H1 (cell line): ENCODE measurements at regions not wholly inside any gene's neighbourhood (a gene's known extent, or its start where the extent isn't known, plus 50 kb on each side); places are given as distances from the start of the nearest gene placed in this dataset.
A peak's percentile ranks its signal among the peaks of the same experiment; 100 is the strongest.

Experiments
- CTCF ChIA-PET: fragments of 300-600 bp; sonication (Branson Sonifier 250); formaldehyde crosslinking; loops from one replicate; lab custom pipeline; 2021; ENCODE audit not compliant: partially characterized antibody; lab: Charles Lee
- POLR2A ChIA-PET: fragments of 300-600 bp; sonication (Branson Sonifier 250); formaldehyde crosslinking; loops from one replicate; lab custom pipeline; 2021; ENCODE audit warnings: inconsistent platforms; ENCODE audit not compliant: partially characterized antibody; lab: Charles Lee
- DNase-seq, 2 experiments: peaks; one replicate each; pipeline versions ENCODE4 v3.0.0 to v3.0.0-alpha.2; 2010 to 2022; ENCODE audit warnings: low spot score in 2 of 2, low read depth in 1 of 2, mixed read lengths in 1 of 2
- FAIRE-seq: peaks from 2 replicates; lab custom pipeline; 2011; peaks lifted over from hg19 to GRCh38; lab: Jason Lieb, UNC
- H2AFZ ChIP-seq: 2 replicates; pipeline ENCODE4 v1.8.1; 2012; ENCODE audit warnings: low read length, inconsistent platforms
- H2AK5ac ChIP-seq: 2 replicates; pipeline ENCODE4 v1.6.1; 2013; ENCODE audit warnings: low read depth, low read length
- H2BK120ac ChIP-seq: replicated peaks from 2 replicates; pipeline ENCODE3; 2013; ENCODE audit warnings: low read depth, low read length, inconsistent platforms
- H2BK12ac ChIP-seq: 2 replicates; pipeline ENCODE4 v1.6.1; 2013; ENCODE audit warnings: low read depth, low read length
- H2BK15ac ChIP-seq: 2 replicates; pipeline ENCODE4 v1.6.1; 2013; ENCODE audit warnings: low read length
- H2BK20ac ChIP-seq: 2 replicates; pipeline ENCODE4 v1.6.1; 2013; ENCODE audit warnings: low read length
- H2BK5ac ChIP-seq: 2 replicates; pipeline ENCODE4 v1.6.1; 2013; ENCODE audit warnings: low read depth, low read length
- H3K14ac ChIP-seq: 2 replicates; pipeline ENCODE4 v1.6.1; 2013; ENCODE audit warnings: inconsistent platforms; ENCODE audit not compliant: insufficient read length
- H3K18ac ChIP-seq: 2 replicates; pipeline ENCODE4 v1.6.1; 2013; ENCODE audit warnings: low read length; ENCODE audit errors: extremely low read depth
- H3K23ac ChIP-seq: 2 replicates; pipeline ENCODE4 v1.6.1; 2013; ENCODE audit warnings: inconsistent platforms; ENCODE audit not compliant: insufficient read length
- H3K23me2 ChIP-seq: 2 replicates; pipeline ENCODE4 v1.6.1; 2013; ENCODE audit warnings: low read depth, low read length
- H3K27ac ChIP-seq: 2 replicates; pipeline ENCODE4 v1.6.1; 2011; ENCODE audit warnings: low read depth, low read length, inconsistent platforms
- H3K27me3 ChIP-seq, 4 experiments: replicated peaks in 1 of 4; 1 replicate in 1 of 4; 2 replicates in 3 of 4; pipeline versions ENCODE4 v1.6.1 to v1.8.1; 2011 to 2013; ENCODE audit warnings: low read length in 3 of 4, mild to moderate bottlenecking in 3 of 4, inconsistent platforms in 2 of 4, mixed read lengths in 2 of 4, moderate library complexity in 1 of 4; ENCODE audit not compliant: control insufficient read depth in 3 of 4, insufficient read depth in 3 of 4; ENCODE audit errors: extremely low read depth in 1 of 4
- H3K36me3 ChIP-seq, 4 experiments: 2 replicates each; pipeline versions ENCODE4 v1.6.1 to v1.8.1; 2011 to 2013; ENCODE audit warnings: mild to moderate bottlenecking in 4 of 4, low read length in 3 of 4, moderate library complexity in 2 of 4, control low read depth in 1 of 4, inconsistent platforms in 1 of 4; ENCODE audit not compliant: insufficient read depth in 4 of 4, control insufficient read depth in 2 of 4
- H3K4ac ChIP-seq: replicated peaks from 2 replicates; pipeline ENCODE3; 2013; ENCODE audit warnings: low read length, low read depth, mixed read lengths, inconsistent platforms; ENCODE audit not compliant: insufficient read length
- H3K4me1 ChIP-seq, 4 experiments: replicated peaks in 1 of 4; 1 replicate in 1 of 4; 2 replicates in 3 of 4; pipeline versions ENCODE4 v1.6.1 to v1.8.1; 2011 to 2013; ENCODE audit warnings: low read length in 3 of 4, inconsistent platforms in 2 of 4, mixed read lengths in 1 of 4; ENCODE audit not compliant: insufficient read depth in 4 of 4, control insufficient read depth in 3 of 4
- H3K4me2 ChIP-seq, 2 experiments: 2 replicates each; pipeline versions ENCODE4 v1.6.1 to v1.8.1; 2011 to 2013; ENCODE audit warnings: low read depth in 2 of 2, low read length in 2 of 2, control low read depth in 1 of 2, inconsistent platforms in 1 of 2, mild to moderate bottlenecking in 1 of 2; ENCODE audit not compliant: insufficient read depth in 1 of 2
- H3K4me3 ChIP-seq, 4 experiments: fragments of 200-600, 300-600 bp in 1 of 4; sonication (generic), shearing (Covaris generic), sonication (Bioruptor Twin) in 1 of 4; 2 replicates each; pipeline versions ENCODE4 v1.5.1 to v1.8.1; 2011 to 2016; ENCODE audit warnings: low read length in 4 of 4, low read depth in 3 of 4, control low read depth in 2 of 4, inconsistent platforms in 2 of 4, mild to moderate bottlenecking in 2 of 4, mixed read lengths in 1 of 4, moderate library complexity in 1 of 4; ENCODE audit not compliant: insufficient read depth in 2 of 4; ENCODE audit errors: extremely low read depth in 1 of 4
- H3K56ac ChIP-seq: replicated peaks from 2 replicates; pipeline ENCODE3; 2013; ENCODE audit warnings: low read depth, mild to moderate bottlenecking, mixed read lengths, low read length, inconsistent platforms; ENCODE audit not compliant: insufficient read length
- H3K79me1 ChIP-seq: 2 replicates; pipeline ENCODE4 v1.6.1; 2013; ENCODE audit warnings: low read depth, low read length, control low read depth
- H3K79me2 ChIP-seq, 2 experiments: 2 replicates each; pipeline versions ENCODE4 v1.6.1 to v1.8.1; 2012 to 2013; ENCODE audit warnings: low read length in 2 of 2, mild to moderate bottlenecking in 2 of 2, inconsistent platforms in 1 of 2; ENCODE audit not compliant: insufficient read depth in 2 of 2, control insufficient read depth in 1 of 2
- H3K9ac ChIP-seq, 4 experiments: replicated peaks in 1 of 4; 1 replicate in 1 of 4; 2 replicates in 3 of 4; pipeline versions ENCODE4 v1.6.1 to v1.8.1; 2011 to 2013; ENCODE audit warnings: low read depth in 3 of 4, low read length in 3 of 4, control low read depth in 2 of 4, mild to moderate bottlenecking in 2 of 4, moderate library complexity in 2 of 4, inconsistent platforms in 1 of 4; ENCODE audit errors: extremely low read depth in 1 of 4
- H3K9me3 ChIP-seq, 2 experiments: 2 replicates each; pipeline versions ENCODE4 v1.6.1 to v1.8.1; 2012 to 2013; ENCODE audit warnings: mild to moderate bottlenecking in 2 of 2, moderate library complexity in 2 of 2, control low read depth in 1 of 2, inconsistent platforms in 1 of 2, low read depth in 1 of 2, low read length in 1 of 2, mixed read lengths in 1 of 2; ENCODE audit not compliant: insufficient read depth in 2 of 2
- H4K20me1 ChIP-seq, 2 experiments: replicated peaks in 1 of 2; 2 replicates each; pipeline versions ENCODE3 to v1.8.1; 2011 to 2013; ENCODE audit warnings: inconsistent platforms in 2 of 2, low read length in 2 of 2, mild to moderate bottlenecking in 1 of 2; ENCODE audit not compliant: insufficient read depth in 2 of 2, control insufficient read depth in 1 of 2
- H4K5ac ChIP-seq: 2 replicates; pipeline ENCODE4 v1.6.1; 2013; ENCODE audit warnings: low read length, low read depth, mixed read lengths, inconsistent platforms; ENCODE audit not compliant: insufficient read length
- H4K8ac ChIP-seq: 2 replicates; pipeline ENCODE4 v1.8.0; 2013; ENCODE audit warnings: mild to moderate bottlenecking, moderate library complexity, low read length, inconsistent platforms; ENCODE audit not compliant: insufficient read depth; ENCODE audit errors: extremely low read depth
- H4K91ac ChIP-seq: replicated peaks from 2 replicates; pipeline ENCODE3; 2013; ENCODE audit warnings: low read length, mixed read lengths, inconsistent platforms; ENCODE audit not compliant: insufficient read length
- CBX5 ChIP-seq: fragments of 300-800, 300-1000 bp; sonication (generic); IDR thresholded peaks from 2 replicates; pipeline ENCODE4 v1.7.1; 2016; ENCODE audit warnings: antibody characterized with exemption, low read length, low read depth
- CTCF ChIP-seq, 3 experiments: IDR thresholded peaks; 1 replicate in 2 of 3; 2 replicates in 1 of 3; pipeline versions ENCODE4 v1.5.1 to v1.6.1; 2011; ENCODE audit warnings: low read length in 3 of 3, mild to moderate bottlenecking in 3 of 3, inconsistent platforms in 2 of 3, low read depth in 1 of 3, moderate library complexity in 1 of 3; ENCODE audit not compliant: insufficient read depth in 1 of 3; ENCODE audit errors: control extremely low read depth in 1 of 3
- RAD21 ChIP-seq, 2 experiments: IDR thresholded peaks in 1 of 2; conservative IDR thresholded peaks in 1 of 2; 2 replicates each; pipeline ENCODE4 v1.6.1; 2011; ENCODE audit warnings: low read depth in 2 of 2, low read length in 2 of 2, improper control_type of control experiment in 1 of 2, inconsistent platforms in 1 of 2, mild to moderate bottlenecking in 1 of 2, moderate library complexity in 1 of 2
- WGBS, 2 experiments: shearing (Covaris generic) in 1 of 2; methylation state at CpG; one replicate each; pipeline versions ENCODE4 v1.1.6 to v1.1.7; 2013 to 2015; ENCODE audit warnings: low lambda C conversion rate in 2 of 2, mixed read lengths in 2 of 2, inconsistent platforms in 1 of 2, low coverage in 1 of 2, missing lambda C conversion rate in 1 of 2; ENCODE audit not compliant: insufficient replicate concordance in 2 of 2, insufficient coverage in 1 of 2, insufficient read length in 1 of 2; ENCODE audit errors: extremely low coverage in 1 of 2, missing lambda C conversion rate in 1 of 2; 5-methylcytosine and 5-hydroxymethylcytosine counted together

GRCh38 chr12:45655186-45655585 is 74.3 kb upstream of the ARID2 start:
- H4K20me1 ChIP-seq = no peaks in the 10 kb centered on the region
- no peak overlapping the region for H2BK120ac ChIP-seq
- no peaks in the 10 kb centered on the region for H3K27me3 ChIP-seq
- no peaks in the 10 kb centered on the region for H3K79me1 ChIP-seq
- H3K36me3 ChIP-seq = no peaks in the 10 kb centered on the region
- no peak overlapping the region for H2BK5ac ChIP-seq
- no peak overlapping the region for H4K91ac ChIP-seq
- no peak overlapping the region for H2AK5ac ChIP-seq
- H3K27ac ChIP-seq = no peak overlapping the region
- no peak overlapping the region for H4K8ac ChIP-seq
- H2BK15ac ChIP-seq = no peak overlapping the region
- no peak for DNase-seq
- no peak overlapping the region for H3K4ac ChIP-seq
- no peak for FAIRE-seq
- no peaks in the 10 kb centered on the region for H3K9me3 ChIP-seq
- no peak overlapping the region for H3K56ac ChIP-seq
- no peak overlapping the region for H3K4me3 ChIP-seq
- TF ChIP-seq CTCF (IDR thresholded peaks at IDR 0.05; ENCODE audit: control extremely low read depth in 1 of 3, insufficient read depth in 1 of 3, low read depth in 1 of 3, low read length in 3 of 3) (peak in 1 of 3 experiments; percentile 19; a peak in 1 of 4 replicates), RAD21 (IDR thresholded peaks at IDR 0.05 in 1 of 2, conservative IDR thresholded peaks at IDR 0.05 in 1 of 2; ENCODE audit: low read depth in 2 of 2, low read length in 2 of 2) (peak; percentile 15 to 35; a peak in 2 of 4 replicates), CBX5 (no peak)
- H3K4me2 ChIP-seq = no peak overlapping the region
- no peaks in the 10 kb centered on the region for H3K79me2 ChIP-seq
- CTCF ChIA-PET = interaction anchor here (0.6 kb wide), 1 partner anchor 65 kb away, joined by 3 read pairs; no protein-coding TSS in a partner anchor
- H3K18ac ChIP-seq = no peak overlapping the region
- 90% methylated on average over 5 of the region's 5 CpGs; no CpG with 5 or more reads in 1 of the 2 experiments for WGBS, 2 experiments
- no peaks in the 10 kb centered on the region for H3K23me2 ChIP-seq
- POLR2A ChIA-PET = no interaction called here
- no peak overlapping the region for H2BK20ac ChIP-seq
- H3K4me1 ChIP-seq = peaks cover 0 to 2% (median 0%) of the 10 kb centered on the region in 4 experiments; a peak in 1 of 7 replicates
- H4K5ac ChIP-seq = no peak overlapping the region
- no peak overlapping the region for H3K23ac ChIP-seq
- no peak overlapping the region for H3K9ac ChIP-seq
- no peak overlapping the region for H2AFZ ChIP-seq
- H2BK12ac ChIP-seq = no peak overlapping the region
- H3K14ac ChIP-seq = no peak overlapping the region
